Prostate gland (tissue), 2 donors: ENCODE measurements at regions not wholly inside any gene's neighbourhood (a gene's known extent, or its start where the extent isn't known, plus 50 kb on each side); places are given as distances from the start of the nearest gene placed in this dataset.

Experiments
- POLR2AphosphoS5 ChIP-seq: sonication (generic); formaldehyde crosslinking; IDR thresholded peaks from one replicate; pipeline ENCODE4 v1.6.1; 2017; ENCODE audit warnings: antibody characterized with exemption
- TF ChIP-seq, protein P1 (sequence below), 4 experiments: fragments of 200-600 bp in 2 of 4; fragments of 450-650 bp in 2 of 4; sonication (generic) in 2 of 4; IDR thresholded peaks; 1 replicate in 3 of 4; 2 replicates in 1 of 4; pipeline ENCODE4 v1.5.1; 2016 to 2019; ENCODE audit warnings: antibody characterized with exemption in 4 of 4, mild to moderate bottlenecking in 2 of 4, moderate library complexity in 2 of 4

DNA sequence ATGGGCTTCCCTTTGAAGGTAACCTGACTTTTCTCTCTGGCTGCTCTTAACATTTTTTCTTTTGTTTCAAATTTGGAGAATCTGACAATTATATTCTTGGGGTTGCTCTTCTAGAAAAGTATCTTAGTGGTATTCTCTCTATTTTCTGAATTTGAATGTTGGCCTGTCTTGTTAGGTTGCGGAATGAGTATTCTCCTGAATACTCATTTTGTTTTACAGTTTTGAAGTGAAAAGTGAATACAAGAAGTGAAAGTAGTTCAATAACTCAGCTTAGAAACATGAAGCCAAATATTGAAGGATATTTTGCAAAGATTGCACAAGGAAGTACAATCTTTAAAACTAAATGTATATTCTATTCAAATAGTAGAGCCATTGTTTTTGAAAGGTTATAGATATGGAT lies 120.2 kb upstream of the MAP3K4 start:
- TF ChIP-seq, protein P1, sequence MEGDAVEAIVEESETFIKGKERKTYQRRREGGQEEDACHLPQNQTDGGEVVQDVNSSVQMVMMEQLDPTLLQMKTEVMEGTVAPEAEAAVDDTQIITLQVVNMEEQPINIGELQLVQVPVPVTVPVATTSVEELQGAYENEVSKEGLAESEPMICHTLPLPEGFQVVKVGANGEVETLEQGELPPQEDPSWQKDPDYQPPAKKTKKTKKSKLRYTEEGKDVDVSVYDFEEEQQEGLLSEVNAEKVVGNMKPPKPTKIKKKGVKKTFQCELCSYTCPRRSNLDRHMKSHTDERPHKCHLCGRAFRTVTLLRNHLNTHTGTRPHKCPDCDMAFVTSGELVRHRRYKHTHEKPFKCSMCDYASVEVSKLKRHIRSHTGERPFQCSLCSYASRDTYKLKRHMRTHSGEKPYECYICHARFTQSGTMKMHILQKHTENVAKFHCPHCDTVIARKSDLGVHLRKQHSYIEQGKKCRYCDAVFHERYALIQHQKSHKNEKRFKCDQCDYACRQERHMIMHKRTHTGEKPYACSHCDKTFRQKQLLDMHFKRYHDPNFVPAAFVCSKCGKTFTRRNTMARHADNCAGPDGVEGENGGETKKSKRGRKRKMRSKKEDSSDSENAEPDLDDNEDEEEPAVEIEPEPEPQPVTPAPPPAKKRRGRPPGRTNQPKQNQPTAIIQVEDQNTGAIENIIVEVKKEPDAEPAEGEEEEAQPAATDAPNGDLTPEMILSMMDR (IDR thresholded peaks at IDR 0.05), result no peak
- TF ChIP-seq POLR2AphosphoS5, result no peak
